Colonic mucosa (tissue), 4 donors: ENCODE measurements at regions not wholly inside any gene's neighbourhood (a gene's known extent, or its start where the extent isn't known, plus 50 kb on each side); places are given as distances from the start of the nearest gene placed in this dataset.

ENCODE experiments used
- DNase-seq: peaks from one replicate; pipeline ENCODE4 v3.0.0-alpha.2; 2020
- H3K27ac ChIP-seq: fragments of 200-600 bp; one replicate; pipeline ENCODE4 v1.8.0; 2021
- H3K27me3 ChIP-seq: fragments of 200-600 bp; one replicate; pipeline ENCODE4 v1.8.0; 2021
- H3K36me3 ChIP-seq: fragments of 200-600 bp; one replicate; pipeline ENCODE4 v1.8.0; 2021
- H3K4me1 ChIP-seq: fragments of 200-600 bp; one replicate; pipeline ENCODE4 v1.8.0; 2021; ENCODE audit warnings: mild to moderate bottlenecking
- H3K4me3 ChIP-seq: fragments of 200-600 bp; one replicate; pipeline ENCODE4 v1.8.0; 2021
- H3K9ac ChIP-seq, 2 donors: one replicate each; pipeline ENCODE4 v1.7.0; 2013; ENCODE audit warnings: control low read depth in 2 of 2, low read depth in 2 of 2, low read length in 2 of 2
- H3K9me3 ChIP-seq: fragments of 200-600 bp; one replicate; pipeline ENCODE4 v1.8.0; 2021
- intact Hi-C: fragments of 100-400 bp; cut with DNase I; formaldehyde crosslinking; loops from one replicate; pipeline ENCODE4 v1.14.1; 2022
- TF ChIP-seq, protein P1 (sequence below): fragments of 200-600 bp; IDR thresholded peaks from one replicate; pipeline ENCODE4 v1.8.0; 2022; ENCODE audit warnings: antibody characterized with exemption, mild to moderate bottlenecking
- donor health status: healthy.
- donor health status: DM: no; HTN: no; CAD: no.
- donor health status: DM: no; HTN: no; CAD: no.

DNA sequence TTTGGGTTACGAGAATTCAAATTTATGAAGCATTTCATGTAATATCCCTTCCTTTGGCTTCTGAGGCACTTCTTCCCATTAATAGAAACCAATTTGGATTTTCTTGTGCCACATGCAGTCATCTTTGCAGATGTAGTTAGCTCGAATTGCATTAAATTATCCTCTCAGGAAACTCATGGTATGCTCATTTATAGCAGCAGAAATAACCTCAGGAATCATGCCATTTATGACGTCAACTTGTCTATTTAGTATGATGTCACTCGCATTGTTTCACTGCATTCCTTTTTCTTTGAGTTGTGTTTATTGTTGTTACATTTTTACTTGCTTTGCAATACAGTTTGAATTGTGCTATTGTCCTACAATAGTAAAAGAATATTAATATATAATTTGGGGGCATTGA lies 163.8 kb downstream of the RBM43 start:
- Histone ChIP-seq H3K9me3 (no peaks in the 10 kb centered on the region), H3K4me3 (no peak overlapping the region), H3K36me3 (no peaks in the 10 kb centered on the region), H3K27me3 (no peaks in the 10 kb centered on the region), H3K4me1 (no peaks in the 10 kb centered on the region), H3K9ac (no peak overlapping the region), H3K27ac (no peak overlapping the region)
- TF ChIP-seq, protein P1, sequence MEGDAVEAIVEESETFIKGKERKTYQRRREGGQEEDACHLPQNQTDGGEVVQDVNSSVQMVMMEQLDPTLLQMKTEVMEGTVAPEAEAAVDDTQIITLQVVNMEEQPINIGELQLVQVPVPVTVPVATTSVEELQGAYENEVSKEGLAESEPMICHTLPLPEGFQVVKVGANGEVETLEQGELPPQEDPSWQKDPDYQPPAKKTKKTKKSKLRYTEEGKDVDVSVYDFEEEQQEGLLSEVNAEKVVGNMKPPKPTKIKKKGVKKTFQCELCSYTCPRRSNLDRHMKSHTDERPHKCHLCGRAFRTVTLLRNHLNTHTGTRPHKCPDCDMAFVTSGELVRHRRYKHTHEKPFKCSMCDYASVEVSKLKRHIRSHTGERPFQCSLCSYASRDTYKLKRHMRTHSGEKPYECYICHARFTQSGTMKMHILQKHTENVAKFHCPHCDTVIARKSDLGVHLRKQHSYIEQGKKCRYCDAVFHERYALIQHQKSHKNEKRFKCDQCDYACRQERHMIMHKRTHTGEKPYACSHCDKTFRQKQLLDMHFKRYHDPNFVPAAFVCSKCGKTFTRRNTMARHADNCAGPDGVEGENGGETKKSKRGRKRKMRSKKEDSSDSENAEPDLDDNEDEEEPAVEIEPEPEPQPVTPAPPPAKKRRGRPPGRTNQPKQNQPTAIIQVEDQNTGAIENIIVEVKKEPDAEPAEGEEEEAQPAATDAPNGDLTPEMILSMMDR = no peak
- DNase-seq = no peak
- intact Hi-C loops = no loop called here

DNA sequence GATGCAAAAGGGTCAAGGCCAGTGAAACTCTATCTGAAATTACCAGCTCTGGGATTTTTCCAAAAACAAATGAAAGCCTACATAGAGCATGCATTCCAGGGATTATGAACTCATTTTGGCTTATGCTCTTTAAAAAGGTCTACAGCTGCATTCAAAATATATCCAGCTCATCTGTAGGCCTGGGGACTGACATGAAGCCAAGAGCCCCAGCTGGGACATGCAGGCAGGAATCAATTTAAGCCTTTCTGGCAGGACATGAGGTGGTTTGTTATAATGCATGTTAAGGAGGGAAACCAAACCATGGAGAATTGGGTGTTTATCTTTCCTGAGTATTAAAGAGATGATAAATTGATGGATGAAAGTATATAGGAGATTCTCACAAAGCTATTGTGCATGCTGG lies 164.5 kb downstream of the RBM43 start:
- Histone ChIP-seq H3K27me3 (no peaks in the 10 kb centered on the region), H3K4me1 (no peaks in the 10 kb centered on the region), H3K27ac (no peak overlapping the region), H3K36me3 (no peaks in the 10 kb centered on the region), H3K9me3 (no peaks in the 10 kb centered on the region), H3K9ac (no peak overlapping the region), H3K4me3 (no peak overlapping the region)
- TF ChIP-seq, protein P1 = no peak
- DNase-seq = no peak
- intact Hi-C loops = no loop called here

DNA sequence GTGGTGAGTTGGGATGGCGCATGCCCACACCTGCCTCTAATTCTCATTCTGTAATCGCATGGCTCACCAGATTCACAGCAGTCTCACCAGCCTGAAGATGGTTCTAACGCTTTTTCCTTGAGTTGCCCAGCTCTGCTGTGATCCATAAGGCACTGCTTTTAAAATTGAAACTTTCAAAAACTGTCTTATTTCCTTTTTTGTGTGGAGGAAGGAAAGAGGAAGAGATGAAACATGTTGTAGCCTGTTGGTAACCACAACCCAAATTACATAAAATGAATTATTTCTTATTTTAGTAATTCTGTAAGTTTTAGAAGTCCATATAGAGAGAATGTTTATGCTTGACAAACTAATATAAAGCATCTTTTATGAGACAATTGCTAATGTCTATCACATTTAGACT lies 165.4 kb downstream of the RBM43 start:
- H3K4me3 ChIP-seq = no peak overlapping the region
- intact Hi-C loops = no loop called here

DNA sequence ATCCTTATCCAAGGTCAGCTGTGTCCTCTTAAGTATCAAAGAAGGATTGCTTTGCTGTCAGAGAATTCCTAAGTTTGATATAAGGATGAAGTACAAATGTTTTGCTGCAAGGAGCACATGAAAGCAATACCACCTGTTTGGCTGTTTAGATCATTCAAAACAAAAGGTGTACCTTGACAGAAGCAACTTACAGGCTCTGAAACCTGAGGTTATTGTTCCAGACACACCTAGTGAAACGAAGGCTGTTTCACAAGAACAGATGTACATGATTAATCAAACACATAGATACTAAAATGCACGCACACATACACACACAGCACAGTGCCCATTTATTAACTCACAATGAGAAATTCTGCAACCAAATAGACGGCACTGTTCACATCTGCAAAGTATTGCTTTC lies 166.2 kb downstream of the RBM43 start:
- intact Hi-C loops = no loop called here
- no peak overlapping the region for H3K4me3 ChIP-seq
- DNase-seq = no peak
- H3K9me3 ChIP-seq = no peaks in the 10 kb centered on the region
- H3K9ac ChIP-seq = no peak overlapping the region
- TF ChIP-seq, protein P1 = no peak
- H3K27ac ChIP-seq = no peak overlapping the region
- no peaks in the 10 kb centered on the region for H3K36me3 ChIP-seq
- no peaks in the 10 kb centered on the region for H3K27me3 ChIP-seq
- H3K4me1 ChIP-seq = no peaks in the 10 kb centered on the region

More for the DNA sequence above, 165.4 kb downstream of the RBM43 start:
- no peaks in the 10 kb centered on the region for H3K9me3 ChIP-seq
- TF ChIP-seq, protein P1 = no peak
- no peak overlapping the region for H3K9ac ChIP-seq
- no peak for DNase-seq
- H3K36me3 ChIP-seq = no peaks in the 10 kb centered on the region
- H3K4me1 ChIP-seq = no peaks in the 10 kb centered on the region
- H3K27ac ChIP-seq = no peak overlapping the region
- H3K27me3 ChIP-seq = no peaks in the 10 kb centered on the region

DNA sequence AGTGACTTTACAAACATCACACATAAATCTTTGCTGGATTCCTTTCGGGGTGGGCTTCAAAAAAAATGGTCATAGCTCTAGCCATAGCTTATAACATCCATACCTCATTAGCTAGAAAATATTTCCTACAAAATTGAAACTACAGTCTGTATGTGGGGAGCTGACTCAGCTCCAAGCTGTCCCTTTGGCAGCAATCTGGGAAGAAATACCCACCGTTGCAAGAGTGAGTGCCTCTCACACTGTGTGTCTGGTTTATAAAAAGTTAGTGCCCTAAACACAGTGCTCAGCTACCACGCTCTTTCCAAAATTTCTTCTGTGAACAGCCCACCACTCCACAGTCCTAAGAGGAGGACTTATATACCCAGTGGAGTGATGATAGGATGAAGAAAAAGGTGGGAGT lies 170.1 kb downstream of the RBM43 start:
- H3K4me3 ChIP-seq = no peak overlapping the region

More for the DNA sequence above, 170.1 kb downstream of the RBM43 start:
- Histone ChIP-seq H3K9ac (no peak overlapping the region), H3K27me3 (no peaks in the 10 kb centered on the region), H3K9me3 (no peaks in the 10 kb centered on the region), H3K27ac (no peak overlapping the region), H3K4me1 (no peaks in the 10 kb centered on the region), H3K36me3 (no peaks in the 10 kb centered on the region)
- TF ChIP-seq, protein P1 = no peak
- no peak for DNase-seq
- intact Hi-C loops = no loop called here
